Adipocyte (in vitro differentiated cells): ENCODE measurements at regions not wholly inside any gene's neighbourhood (a gene's known extent, or its start where the extent isn't known, plus 50 kb on each side); places are given as distances from the start of the nearest gene placed in this dataset.
"Not testable (repeated sequence)": the region's sequence is repeated elsewhere in the genome, so short reads cannot be mapped to it uniquely, and the experiment has no call there.

Source experiments
- DNase-seq: peaks from one replicate; pipeline ENCODE4 v3.0.0-alpha.2; 2015; ENCODE audit warnings: low read depth
- H3K27me3 ChIP-seq: replicated peaks from 2 replicates; pipeline ENCODE4 v1.7.0; 2013; ENCODE audit warnings: mild to moderate bottlenecking, low read length, moderate library complexity; ENCODE audit not compliant: control insufficient read depth, insufficient read depth
- H3K36me3 ChIP-seq: 2 replicates; pipeline ENCODE4 v1.7.0; 2013; ENCODE audit warnings: low read length, mild to moderate bottlenecking, moderate library complexity; ENCODE audit not compliant: control insufficient read depth, insufficient read depth, severe bottlenecking
- H3K4me1 ChIP-seq: 2 replicates; pipeline ENCODE4 v1.7.0; 2013; ENCODE audit warnings: mild to moderate bottlenecking, low read length, moderate library complexity; ENCODE audit not compliant: control insufficient read depth, insufficient read depth
- H3K4me3 ChIP-seq: 2 replicates; pipeline ENCODE4 v1.7.0; 2013; ENCODE audit warnings: mild to moderate bottlenecking, low read length, moderate library complexity
- H3K9ac ChIP-seq: 2 replicates; pipeline ENCODE4 v1.7.0; 2013; ENCODE audit warnings: mild to moderate bottlenecking, low read length, moderate library complexity
- H3K9me3 ChIP-seq: 2 replicates; pipeline ENCODE4 v1.7.0; 2013; ENCODE audit warnings: mild to moderate bottlenecking, low read length, moderate library complexity; ENCODE audit not compliant: control insufficient read depth

GRCh38 chr12:126936181-126936851 lies 1330.7 kb upstream of the TMEM132C start:
- Histone ChIP-seq H3K4me3 (no peak overlapping the region), H3K27me3 (no peaks in the 10 kb centered on the region), H3K36me3 (no peaks in the 10 kb centered on the region), H3K9me3 (peaks cover 3% of the 10 kb centered on the region), H3K4me1 (no peaks in the 10 kb centered on the region), H3K9ac (no peak overlapping the region)
- peak; percentile 11 for DNase-seq

GRCh38 chr12:126937431-126937830 lies 1329.5 kb upstream of the TMEM132C start:
- no peak for DNase-seq
- H3K4me1 ChIP-seq, result no peaks in the 10 kb centered on the region
- H3K4me3 ChIP-seq, result no peak overlapping the region
- no peak overlapping the region for H3K9ac ChIP-seq
- H3K36me3 ChIP-seq, result no peaks in the 10 kb centered on the region
- peaks cover 3% of the 10 kb centered on the region for H3K9me3 ChIP-seq
- no peaks in the 10 kb centered on the region for H3K27me3 ChIP-seq

GRCh38 chr12:126944684-126945083 lies 1322.3 kb upstream of the TMEM132C start:
- no peak overlapping the region for H3K4me3 ChIP-seq
- H3K27me3 ChIP-seq, result no peaks in the 10 kb centered on the region
- H3K4me1 ChIP-seq, result no peaks in the 10 kb centered on the region
- no peak overlapping the region for H3K9ac ChIP-seq
- peaks cover 7% of the 10 kb centered on the region for H3K9me3 ChIP-seq
- no peaks in the 10 kb centered on the region for H3K36me3 ChIP-seq
- no peak for DNase-seq

- not testable (repeated sequence) for H3K9me3 ChIP-seq, DNase-seq, H3K9ac ChIP-seq, H3K27me3 ChIP-seq, H3K36me3 ChIP-seq, H3K4me1 ChIP-seq, H3K4me3 ChIP-seq
Measured at GRCh38 chr12:126946958-126947357, 1320.0 kb upstream of the TMEM132C start.

- H3K9me3 ChIP-seq, result no peaks in the 10 kb centered on the region
- H3K4me1 ChIP-seq, result no peaks in the 10 kb centered on the region
- H3K4me3 ChIP-seq, result no peak overlapping the region
- H3K9ac ChIP-seq, result no peak overlapping the region
- DNase-seq, result no peak
- H3K36me3 ChIP-seq, result no peaks in the 10 kb centered on the region
- peaks cover 6% of the 10 kb centered on the region for H3K27me3 ChIP-seq
Measured at GRCh38 chr12:126949558-126949957, 1317.4 kb upstream of the TMEM132C start.

- Histone ChIP-seq H3K4me3 (no peak overlapping the region), H3K4me1 (no peaks in the 10 kb centered on the region), H3K36me3 (no peaks in the 10 kb centered on the region), H3K9me3 (no peaks in the 10 kb centered on the region), H3K9ac (no peak overlapping the region), H3K27me3 (peaks cover 6% of the 10 kb centered on the region)
- no peak for DNase-seq
Measured at GRCh38 chr12:126950266-126950665, 1316.7 kb upstream of the TMEM132C start.

- H3K36me3 ChIP-seq, result no peaks in the 10 kb centered on the region
- no peaks in the 10 kb centered on the region for H3K9me3 ChIP-seq
- no peak for DNase-seq
- no peak overlapping the region for H3K4me3 ChIP-seq
- H3K4me1 ChIP-seq, result no peaks in the 10 kb centered on the region
- no peak overlapping the region for H3K9ac ChIP-seq
- peaks cover 6% of the 10 kb centered on the region for H3K27me3 ChIP-seq
Measured at GRCh38 chr12:126952096-126953007, 1314.6 kb upstream of the TMEM132C start.

- Histone ChIP-seq H3K36me3 (no peaks in the 10 kb centered on the region), H3K27me3 (peaks cover 6% of the 10 kb centered on the region), H3K9me3 (no peaks in the 10 kb centered on the region), H3K9ac (no peak overlapping the region), H3K4me3 (no peak overlapping the region), H3K4me1 (no peaks in the 10 kb centered on the region)
- DNase-seq, result no peak
Measured at GRCh38 chr12:126953365-126953889, 1313.5 kb upstream of the TMEM132C start.

GRCh38 chr12:126960221-126960620 lies 1306.7 kb upstream of the TMEM132C start:
- H3K36me3 ChIP-seq, result no peaks in the 10 kb centered on the region
- H3K4me3 ChIP-seq, result no peak overlapping the region
- no peak for DNase-seq
- H3K9ac ChIP-seq, result no peak overlapping the region
- no peaks in the 10 kb centered on the region for H3K9me3 ChIP-seq
- H3K27me3 ChIP-seq, result no peaks in the 10 kb centered on the region
- no peaks in the 10 kb centered on the region for H3K4me1 ChIP-seq

- Histone ChIP-seq H3K36me3 (no peaks in the 10 kb centered on the region), H3K27me3 (no peaks in the 10 kb centered on the region), H3K9me3 (no peaks in the 10 kb centered on the region), H3K4me1 (no peaks in the 10 kb centered on the region), H3K9ac (no peak overlapping the region), H3K4me3 (no peak overlapping the region)
- no peak for DNase-seq
Measured at GRCh38 chr12:126960709-126961108, 1306.3 kb upstream of the TMEM132C start.

- H3K4me1 ChIP-seq, result no peaks in the 10 kb centered on the region
- no peaks in the 10 kb centered on the region for H3K27me3 ChIP-seq
- no peak overlapping the region for H3K4me3 ChIP-seq
- no peaks in the 10 kb centered on the region for H3K36me3 ChIP-seq
- no peak overlapping the region for H3K9ac ChIP-seq
- no peak for DNase-seq
- no peaks in the 10 kb centered on the region for H3K9me3 ChIP-seq
Measured at GRCh38 chr12:126963825-126964224, 1303.1 kb upstream of the TMEM132C start.
